ENCODE measurements at regions not wholly inside any gene's neighbourhood (a gene's known extent, or its start where the extent isn't known, plus 50 kb on each side); places are given as distances from the start of the nearest gene placed in this dataset.

DNA sequence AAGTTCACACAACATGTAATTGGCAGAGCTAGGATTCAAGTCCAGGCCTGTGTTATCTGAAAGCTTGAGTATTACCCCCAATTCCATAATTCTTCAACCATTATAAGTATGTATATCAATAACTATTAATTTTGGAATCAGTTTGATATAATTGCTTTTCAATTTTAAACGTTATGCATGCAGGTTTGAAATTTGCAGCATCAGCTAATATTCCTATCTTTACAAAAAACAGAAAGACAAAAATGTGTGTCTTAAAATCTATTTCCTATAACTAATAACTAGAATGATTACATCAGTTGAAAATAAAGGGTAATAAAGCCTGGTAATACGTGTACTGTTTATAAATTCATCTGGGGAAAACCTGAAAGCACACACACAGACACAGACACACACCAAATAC is 543.3 kb upstream of the PKDCC start:
- Mint-ChIP-seq H3K36me3 (ENCODE audit: low read depth, unreplicated experiment) (no peaks in the 10 kb centered on the region), H3K4me3 (ENCODE audit: unreplicated experiment) (no peak overlapping the region), H3K27me3 (ENCODE audit: low read depth, unreplicated experiment) (no peaks in the 10 kb centered on the region), H3K9me3 (ENCODE audit: unreplicated experiment) (peaks cover 6% of the 10 kb centered on the region), H3K27ac (ENCODE audit: unreplicated experiment) (no peak overlapping the region), H3K4me1 (ENCODE audit: low read depth, unreplicated experiment) (no peaks in the 10 kb centered on the region)
- no peak for TF ChIP-seq CTCF (IDR thresholded peaks at IDR 0.05; ENCODE audit: insufficient read depth, low read depth, low read length)
- no peak for TF ChIP-seq EZH2 (IDR thresholded peaks at IDR 0.05; ENCODE audit: insufficient read depth, low read length)
- Histone ChIP-seq H4K20me1 (ENCODE audit: insufficient read depth, low read length) (no peaks in the 10 kb centered on the region), H3K4me3 (ENCODE audit: insufficient read depth, low read depth, low read length) (no peak overlapping the region), H2AFZ (ENCODE audit: low read depth, low read length) (no peak overlapping the region), H3K4me1 (ENCODE audit: insufficient read depth, low read length) (no peaks in the 10 kb centered on the region), H3K27ac (ENCODE audit: low read depth, low read length) (no peak overlapping the region), H3K27me3 (ENCODE audit: insufficient read depth, low read length) (no peaks in the 10 kb centered on the region), H3K4me2 (ENCODE audit: low read length) (no peak overlapping the region), H3K9me3 (ENCODE audit: insufficient read depth, low read depth, low read length) (no peaks in the 10 kb centered on the region), H3K9ac (ENCODE audit: low read length) (no peak overlapping the region), H3K79me2 (ENCODE audit: insufficient read depth, low read length) (no peaks in the 10 kb centered on the region), H3K36me3 (ENCODE audit: insufficient read depth, low read length) (no peaks in the 10 kb centered on the region)
- DNase-seq (ENCODE audit: low read depth) (no peak), FAIRE-seq (no peak)

- Mint-ChIP-seq H3K4me3 (ENCODE audit: unreplicated experiment) (no peak overlapping the region), H3K9me3 (ENCODE audit: unreplicated experiment) (no peaks in the 10 kb centered on the region), H3K4me1 (ENCODE audit: low read depth, unreplicated experiment) (no peaks in the 10 kb centered on the region), H3K36me3 (ENCODE audit: low read depth, unreplicated experiment) (no peaks in the 10 kb centered on the region), H3K27me3 (ENCODE audit: low read depth, unreplicated experiment) (no peaks in the 10 kb centered on the region), H3K27ac (ENCODE audit: unreplicated experiment) (no peak overlapping the region)
- Histone ChIP-seq H3K27me3 (ENCODE audit: insufficient read depth, low read length) (no peaks in the 10 kb centered on the region), H3K79me2 (ENCODE audit: insufficient read depth, low read length) (no peaks in the 10 kb centered on the region), H3K9ac (ENCODE audit: low read length) (no peak overlapping the region), H3K9me3 (ENCODE audit: insufficient read depth, low read depth, low read length) (no peaks in the 10 kb centered on the region), H3K36me3 (ENCODE audit: insufficient read depth, low read length) (no peaks in the 10 kb centered on the region), H2AFZ (ENCODE audit: low read depth, low read length) (no peak overlapping the region), H3K4me1 (ENCODE audit: insufficient read depth, low read length) (no peaks in the 10 kb centered on the region), H3K27ac (ENCODE audit: low read depth, low read length) (no peak overlapping the region), H4K20me1 (ENCODE audit: insufficient read depth, low read length) (no peaks in the 10 kb centered on the region), H3K4me3 (ENCODE audit: insufficient read depth, low read depth, low read length) (no peak overlapping the region), H3K4me2 (ENCODE audit: low read length) (no peak overlapping the region)
- TF ChIP-seq CTCF (IDR thresholded peaks at IDR 0.05; ENCODE audit: insufficient read depth, low read depth, low read length) (no peak), EZH2 (IDR thresholded peaks at IDR 0.05; ENCODE audit: insufficient read depth, low read length) (no peak)
- FAIRE-seq (no peak), DNase-seq (ENCODE audit: low read depth) (no peak)
These were observed 537.7 kb upstream of the PKDCC start for GRCh38 chr2:41510108-41510507.

DNA sequence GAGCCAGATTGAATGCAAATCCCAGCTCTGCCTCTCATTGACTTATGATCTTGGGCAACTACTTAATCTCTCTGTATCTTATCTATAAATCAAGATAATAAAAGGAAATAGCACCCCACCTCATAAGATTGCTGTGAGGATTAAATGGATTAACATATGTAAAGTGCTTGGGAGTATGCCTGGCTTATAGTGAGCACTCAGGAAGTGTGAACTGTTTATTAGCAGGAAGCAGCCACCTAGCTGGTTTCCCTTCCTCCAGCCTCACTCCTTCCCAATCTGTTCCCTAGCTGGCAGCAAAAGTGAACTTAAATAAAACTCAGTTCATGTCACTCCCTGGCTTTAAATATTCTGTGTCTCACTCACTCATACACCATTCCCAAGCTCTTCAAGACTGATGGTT is 526.6 kb upstream of the PKDCC start:
- Mint-ChIP-seq H3K27ac (ENCODE audit: unreplicated experiment) (no peak overlapping the region), H3K9me3 (ENCODE audit: unreplicated experiment) (no peaks in the 10 kb centered on the region), H3K4me3 (ENCODE audit: unreplicated experiment) (no peak overlapping the region), H3K27me3 (ENCODE audit: low read depth, unreplicated experiment) (no peaks in the 10 kb centered on the region), H3K36me3 (ENCODE audit: low read depth, unreplicated experiment) (no peaks in the 10 kb centered on the region), H3K4me1 (ENCODE audit: low read depth, unreplicated experiment) (no peaks in the 10 kb centered on the region)
- no peak overlapping the region for H3K9ac ChIP-seq (ENCODE audit: low read length)
- H2AFZ ChIP-seq (ENCODE audit: low read depth, low read length) = no peak overlapping the region
- H3K27me3 ChIP-seq (ENCODE audit: insufficient read depth, low read length) = no peaks in the 10 kb centered on the region
- DNase-seq (ENCODE audit: low read depth) (no peak), FAIRE-seq (no peak)
- no peak overlapping the region for H3K27ac ChIP-seq (ENCODE audit: low read depth, low read length)
- no peaks in the 10 kb centered on the region for H3K79me2 ChIP-seq (ENCODE audit: insufficient read depth, low read length)
- no peak for TF ChIP-seq CTCF (IDR thresholded peaks at IDR 0.05; ENCODE audit: insufficient read depth, low read depth, low read length)
- TF ChIP-seq EZH2 (IDR thresholded peaks at IDR 0.05; ENCODE audit: insufficient read depth, low read length) = no peak
- H3K4me1 ChIP-seq (ENCODE audit: insufficient read depth, low read length) = no peaks in the 10 kb centered on the region
- H3K9me3 ChIP-seq (ENCODE audit: insufficient read depth, low read depth, low read length) = no peaks in the 10 kb centered on the region
- no peaks in the 10 kb centered on the region for H4K20me1 ChIP-seq (ENCODE audit: insufficient read depth, low read length)
- no peaks in the 10 kb centered on the region for H3K36me3 ChIP-seq (ENCODE audit: insufficient read depth, low read length)
- no peak overlapping the region for H3K4me3 ChIP-seq (ENCODE audit: insufficient read depth, low read depth, low read length)
- H3K4me2 ChIP-seq (ENCODE audit: low read length) = no peak overlapping the region

Data from astrocyte (in vitro differentiated cells and primary cell).